Activated gamma-delta T cell (primary cell): ENCODE measurements at regions not wholly inside any gene's neighbourhood (a gene's known extent, or its start where the extent isn't known, plus 50 kb on each side); places are given as distances from the start of the nearest gene placed in this dataset.

ENCODE experiments used
- DNase-seq: peaks from one replicate; lab custom pipeline; 2025; lab: John Stamatoyannopoulos, UW

- no peak for DNase-seq
Measured at GRCh38 chr15:69712991-69713390, 260.4 kb downstream of the RPLP1 start.

GRCh38 chr15:69713726-69714559, 261.3 kb downstream of the RPLP1 start:
- DNase-seq = no peak

DNA sequence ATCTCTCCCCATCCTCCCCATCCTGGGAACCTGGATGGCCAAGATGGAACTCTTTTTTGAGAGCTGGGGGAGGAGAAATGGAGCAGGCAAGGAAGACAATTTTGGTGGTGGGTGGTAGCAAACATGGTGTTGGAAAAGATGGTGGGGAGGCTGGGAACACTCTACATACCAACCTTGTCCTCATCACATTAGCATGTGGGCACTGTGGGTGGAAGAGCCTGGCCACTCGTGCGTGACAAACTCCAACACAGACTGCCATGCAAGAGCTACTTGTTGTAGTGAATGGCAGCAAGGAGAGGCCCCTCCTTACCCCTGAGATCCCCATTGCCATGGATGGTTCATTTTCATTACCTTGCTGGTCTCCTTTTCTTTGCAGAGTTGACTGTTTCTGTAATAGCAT, 262.6 kb downstream of the RPLP1 start:
- no peak for DNase-seq

GRCh38 chr15:69718436-69718835, 265.8 kb downstream of the RPLP1 start:
- DNase-seq = no peak

DNA sequence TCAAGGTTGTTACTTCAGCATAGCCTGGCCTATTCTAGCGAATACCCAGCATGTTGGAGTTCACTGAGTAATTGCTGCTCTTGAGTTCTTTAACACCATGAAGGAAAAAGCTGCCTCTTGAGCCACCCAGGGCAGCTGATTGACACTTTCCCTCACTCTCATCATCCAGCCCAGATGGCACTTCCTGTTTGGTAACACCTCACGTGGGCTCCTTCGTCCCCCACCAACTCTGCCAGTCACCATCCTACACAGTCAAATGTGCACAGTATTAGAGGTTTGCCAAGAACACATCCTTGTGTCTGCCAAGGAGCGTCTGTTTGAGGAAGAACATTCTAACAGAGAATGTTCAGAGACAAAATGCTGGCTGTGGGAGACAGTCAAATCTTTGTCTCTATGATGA, 266.3 kb downstream of the RPLP1 start:
- no peak for DNase-seq

GRCh38 chr15:69719527-69720240, 267.1 kb downstream of the RPLP1 start:
- no peak for DNase-seq

DNA sequence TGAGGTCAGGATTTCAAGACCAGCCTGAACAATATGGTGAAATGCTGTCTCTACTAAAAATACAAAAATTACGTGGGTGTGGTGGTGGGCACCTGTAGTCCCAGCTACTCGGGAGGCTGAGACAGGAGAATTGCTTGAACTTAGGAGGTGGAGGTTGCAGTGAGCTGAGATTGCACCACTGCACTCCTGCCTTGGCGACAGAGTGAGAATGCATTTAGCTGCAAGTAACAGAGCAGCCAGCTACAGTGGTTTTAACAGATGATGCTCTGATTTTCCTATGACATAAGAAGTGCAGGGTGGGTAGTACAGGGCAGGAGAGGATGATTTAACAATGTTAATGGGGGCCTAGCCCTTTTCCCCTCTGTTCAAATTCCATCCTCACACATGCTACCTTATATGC, 267.9 kb downstream of the RPLP1 start:
- no peak for DNase-seq

- DNase-seq = no peak
Measured at GRCh38 chr15:69722924-69723323, 270.3 kb downstream of the RPLP1 start.

DNA sequence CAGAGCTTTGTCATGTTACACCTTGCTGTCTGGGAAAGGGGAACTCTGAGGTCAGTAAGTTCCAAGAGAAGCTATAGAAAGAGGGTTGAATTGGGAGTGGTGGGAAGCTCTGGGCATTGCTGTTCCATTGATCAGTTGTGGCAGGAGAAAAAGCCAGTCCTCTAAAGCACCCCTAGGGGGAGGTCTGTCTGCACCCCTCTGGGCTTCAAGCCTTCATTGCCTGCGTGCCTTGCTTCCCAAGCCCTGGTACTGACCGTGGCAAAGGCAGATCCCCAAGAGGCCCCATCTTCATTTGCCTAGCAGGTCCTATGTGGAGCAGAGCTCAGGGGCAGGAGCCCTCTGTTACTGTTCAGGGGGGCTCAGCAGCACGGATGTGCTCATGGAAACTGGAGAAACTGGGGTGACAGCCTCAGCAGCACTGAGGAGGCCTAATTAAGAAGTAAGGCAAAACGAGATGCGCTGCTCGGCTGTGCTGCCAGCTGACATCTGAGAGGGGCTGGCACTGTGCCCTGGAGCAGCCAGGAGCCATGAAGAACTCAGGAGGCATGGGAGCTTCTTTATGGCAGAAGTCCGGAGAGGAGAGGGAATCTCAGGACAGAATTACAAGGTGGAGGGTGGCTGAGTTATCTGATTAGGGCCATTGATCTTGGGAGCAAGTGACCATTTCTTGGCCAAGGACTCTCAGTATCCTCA, 270.9 kb downstream of the RPLP1 start:
- DNase-seq = no peak

DNA sequence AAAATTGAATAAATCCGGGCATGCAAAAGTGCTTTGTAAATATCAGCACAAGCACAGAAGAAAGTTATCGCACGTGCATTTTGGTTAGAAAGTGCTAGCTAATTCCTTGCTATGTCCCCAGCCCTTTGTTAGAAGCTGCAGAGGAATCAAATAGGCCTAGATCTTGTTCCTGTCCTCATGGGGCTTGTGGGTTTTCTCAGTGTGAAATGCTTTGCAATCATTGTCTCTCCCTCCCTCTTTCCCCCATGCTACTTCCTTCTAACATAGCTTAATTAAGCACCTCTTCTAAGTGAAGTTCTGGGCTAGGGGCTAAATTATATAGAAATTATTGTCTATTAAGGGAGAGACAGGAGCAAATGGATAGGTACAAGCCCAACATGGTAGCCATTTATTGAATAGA, 271.7 kb downstream of the RPLP1 start:
- DNase-seq = no peak

DNA sequence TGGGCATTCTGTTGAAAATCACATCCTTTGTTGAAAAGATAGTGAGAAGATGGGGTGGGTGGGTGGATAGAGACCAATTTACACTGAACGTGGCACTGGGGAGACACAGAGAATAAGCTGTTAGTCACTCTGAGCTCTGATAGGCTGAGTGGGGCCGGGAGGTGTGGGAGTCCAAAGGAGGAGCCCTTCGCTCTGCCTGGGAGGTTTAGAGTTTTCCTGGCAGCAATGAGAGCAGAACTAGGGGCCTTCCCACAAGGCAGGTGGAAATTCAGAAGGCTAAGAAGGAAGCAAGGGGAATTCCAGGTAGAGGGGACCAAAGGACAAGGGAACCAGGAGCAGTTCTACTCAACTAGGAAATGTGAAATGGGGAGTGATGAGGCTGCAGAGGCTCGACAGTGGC, 272.7 kb downstream of the RPLP1 start:
- DNase-seq = no peak

- DNase-seq = no peak
Measured at GRCh38 chr15:69725957-69726356, 273.3 kb downstream of the RPLP1 start.

DNA sequence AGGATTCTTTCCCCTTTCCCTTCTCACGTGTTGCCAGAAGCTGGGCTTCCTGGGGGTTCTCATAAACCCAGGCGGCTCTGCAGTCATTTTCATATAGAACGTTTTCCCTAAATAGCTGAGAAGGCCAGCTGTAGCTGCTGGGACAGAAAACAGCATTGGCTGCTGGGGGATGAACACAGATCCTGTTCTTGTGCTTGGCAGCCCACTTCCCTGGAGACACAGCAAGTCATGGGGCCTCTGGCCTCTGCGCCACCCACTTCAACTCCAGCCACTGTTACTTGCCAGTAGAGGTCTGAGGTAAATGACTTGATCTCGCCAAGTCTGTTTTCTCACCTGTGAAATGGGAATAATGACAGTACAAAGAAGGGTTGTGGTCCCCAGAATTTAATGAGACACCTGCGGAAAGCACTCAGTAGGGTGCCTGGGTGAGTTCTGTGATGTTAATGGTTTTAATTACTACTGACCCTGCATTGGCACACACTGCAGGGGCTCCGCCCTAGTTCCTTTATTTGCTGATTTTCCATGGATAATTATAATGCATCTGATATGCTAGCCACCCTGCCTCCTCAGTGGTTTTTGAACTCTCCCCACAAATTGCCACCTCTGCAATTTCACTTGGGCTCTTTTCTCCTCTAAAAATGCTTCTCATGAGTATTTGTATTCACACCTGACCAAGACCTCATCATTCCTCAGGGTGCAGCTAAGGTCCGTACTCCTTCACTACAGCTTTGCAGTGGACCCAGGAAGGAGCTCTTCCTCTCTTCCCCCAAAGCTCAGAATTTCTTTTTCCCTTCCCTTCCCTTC, 274.7 kb downstream of the RPLP1 start:
- no peak for DNase-seq

- DNase-seq = no peak
Measured at GRCh38 chr15:69729167-69729748, 276.6 kb downstream of the RPLP1 start.

- DNase-seq = no peak
Measured at GRCh38 chr15:69730281-69731080, 277.9 kb downstream of the RPLP1 start.

DNA sequence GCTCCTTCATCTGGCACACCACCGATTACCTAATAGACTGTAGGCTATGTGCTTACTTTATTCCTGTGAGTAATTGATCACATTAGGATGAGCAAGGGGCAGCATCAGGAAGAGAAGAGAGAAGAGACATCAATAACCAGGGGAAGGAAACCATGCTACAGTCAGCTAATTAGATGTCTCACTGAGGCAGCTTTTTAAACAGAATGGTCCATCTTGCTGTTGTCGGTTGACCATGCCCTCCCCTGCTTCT, 278.4 kb downstream of the RPLP1 start:
- no peak for DNase-seq

DNA sequence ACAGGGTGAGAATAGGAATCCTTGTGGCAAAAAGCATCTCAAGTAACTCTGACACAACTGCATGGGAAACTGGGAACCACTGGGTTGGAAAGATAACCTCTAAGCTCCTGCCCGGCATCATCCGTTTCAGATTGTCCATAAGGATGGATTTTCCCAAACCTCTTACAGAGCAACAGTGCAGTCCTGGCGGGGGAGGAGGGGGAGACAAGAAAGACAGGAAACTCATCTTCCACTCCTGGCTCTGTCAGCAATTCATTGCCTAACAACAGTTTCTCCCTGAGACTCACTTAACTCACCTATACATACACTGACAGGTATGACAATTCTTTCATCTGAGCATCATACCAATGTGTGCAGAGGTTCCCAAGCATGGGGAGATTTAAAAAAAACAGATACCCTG, 279.0 kb downstream of the RPLP1 start:
- DNase-seq = no peak

GRCh38 chr15:69732133-69732532, 279.5 kb downstream of the RPLP1 start:
- no peak for DNase-seq

GRCh38 chr15:69734699-69735098, 282.1 kb downstream of the RPLP1 start:
- DNase-seq = no peak

- no peak for DNase-seq
Measured at GRCh38 chr15:69735121-69735520, 282.5 kb downstream of the RPLP1 start.

GRCh38 chr15:69736161-69736560, 283.5 kb downstream of the RPLP1 start:
- DNase-seq = no peak
